NCI-H510A (cell line): ENCODE measurements at regions not wholly inside any gene's neighbourhood (a gene's known extent, or its start where the extent isn't known, plus 50 kb on each side); places are given as distances from the start of the nearest gene placed in this dataset.

Source experiments
- DNase-seq: peaks from one replicate; lab custom pipeline; 2025; lab: John Stamatoyannopoulos, UW

DNA sequence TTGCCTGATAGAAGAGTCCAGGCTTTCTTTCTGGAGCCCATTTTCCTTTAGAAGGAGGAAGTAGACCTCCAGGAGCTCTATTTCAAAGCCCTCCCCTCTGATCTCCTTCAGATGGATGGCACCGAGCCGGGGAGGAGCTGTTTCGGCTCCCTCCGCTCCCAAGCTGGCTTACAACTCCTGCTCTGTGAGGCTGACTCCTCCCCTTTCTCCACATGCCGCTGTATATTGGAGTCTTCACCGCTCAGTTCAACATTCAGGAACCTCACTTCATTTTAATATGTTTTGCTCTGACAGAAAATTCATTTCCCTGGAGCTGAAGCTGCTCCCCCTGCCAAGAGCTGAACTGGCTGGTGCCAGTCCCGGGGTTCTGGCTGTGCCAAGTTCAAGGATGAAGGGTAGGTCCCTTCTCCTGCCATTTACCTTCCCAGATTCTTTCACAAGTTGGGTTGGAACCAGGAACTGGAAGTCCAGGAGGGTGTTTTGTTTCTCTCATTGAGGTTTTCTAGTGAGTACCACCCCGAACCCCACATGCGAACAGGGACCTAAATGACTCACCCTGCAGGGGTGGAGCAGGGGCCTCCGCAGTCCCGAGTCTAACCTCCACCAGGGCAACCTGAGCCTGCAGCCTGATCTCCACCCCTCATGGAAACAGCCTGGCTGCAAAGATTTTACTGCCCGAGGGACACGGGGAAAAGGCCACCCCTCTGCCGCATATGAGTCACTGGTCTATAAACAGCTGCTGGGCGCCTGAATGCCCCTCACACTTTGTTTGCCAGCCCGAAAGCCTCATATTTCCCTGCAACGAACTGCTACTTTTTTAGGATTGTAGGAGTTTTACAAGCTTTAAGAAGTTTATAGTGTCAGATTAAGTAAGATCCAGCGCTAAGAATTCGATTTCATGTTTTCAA lies 68.6 kb upstream of the FOXA2 start:
- no peak for DNase-seq

DNA sequence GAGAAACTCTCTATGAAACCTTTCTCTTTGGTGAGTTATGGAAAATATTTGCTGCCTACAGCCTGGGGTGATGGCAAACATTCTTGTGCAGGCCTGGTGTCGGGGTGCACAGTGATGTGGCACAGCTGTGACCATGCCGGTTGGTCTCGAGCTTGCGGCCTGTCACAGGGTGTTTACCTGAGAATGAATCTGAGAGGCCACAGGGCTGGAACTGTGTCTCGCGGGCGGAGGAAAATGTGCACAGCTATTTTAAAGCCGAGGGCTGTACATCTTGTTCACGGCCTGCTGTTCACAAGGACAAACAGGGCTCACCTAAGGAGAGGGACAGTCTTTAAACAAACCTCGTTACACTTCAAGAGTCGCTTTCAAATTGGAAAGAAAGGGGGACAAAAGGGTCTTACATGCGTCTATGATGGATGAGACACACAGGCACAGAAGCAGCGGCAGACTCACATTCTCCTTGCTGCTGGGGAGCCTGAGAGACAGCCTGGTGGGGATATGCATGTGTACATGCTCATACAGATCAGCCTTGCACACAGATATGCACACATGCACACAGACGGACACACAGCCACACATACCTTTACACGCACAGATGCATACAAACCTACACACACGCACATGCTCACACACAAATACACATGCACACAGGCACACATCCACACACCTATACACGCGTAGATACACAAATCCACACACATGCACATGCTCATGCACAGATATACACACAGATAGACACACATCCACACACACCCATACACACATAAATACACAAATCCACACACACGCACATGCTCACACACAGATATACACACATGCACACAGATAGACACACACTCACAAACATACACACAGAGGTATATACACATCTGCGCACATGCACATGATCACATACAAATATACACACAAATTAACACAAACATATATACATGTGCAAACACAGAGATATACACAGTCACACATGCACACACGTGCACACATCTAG lies 69.6 kb upstream of the FOXA2 start:
- DNase-seq, result no peak

DNA sequence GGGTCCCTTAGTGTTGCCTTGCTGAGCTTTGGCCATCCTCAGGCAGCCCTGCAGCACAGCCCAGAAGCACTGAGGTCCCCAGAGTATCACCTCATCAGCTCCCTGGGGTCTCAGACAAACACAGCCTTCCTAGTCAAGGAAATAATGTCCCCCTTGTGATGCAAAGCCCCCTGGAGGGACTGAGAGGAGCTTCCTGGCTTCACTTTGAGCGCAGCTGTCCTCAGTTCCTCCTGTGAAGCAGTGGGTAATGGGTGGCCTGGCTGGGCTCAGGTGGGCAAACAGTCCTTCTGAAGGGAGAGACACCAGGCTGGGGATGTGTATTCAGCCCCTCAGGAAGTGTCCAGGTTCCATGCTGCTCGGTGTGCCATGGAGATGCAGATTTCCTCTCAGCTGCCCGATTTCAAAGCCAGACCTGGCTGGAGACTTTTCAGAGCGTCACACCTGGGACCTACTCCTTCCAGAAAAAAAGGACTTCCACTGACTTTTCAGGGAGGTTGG lies 79.2 kb upstream of the FOXA2 start:
- no peak for DNase-seq

DNA sequence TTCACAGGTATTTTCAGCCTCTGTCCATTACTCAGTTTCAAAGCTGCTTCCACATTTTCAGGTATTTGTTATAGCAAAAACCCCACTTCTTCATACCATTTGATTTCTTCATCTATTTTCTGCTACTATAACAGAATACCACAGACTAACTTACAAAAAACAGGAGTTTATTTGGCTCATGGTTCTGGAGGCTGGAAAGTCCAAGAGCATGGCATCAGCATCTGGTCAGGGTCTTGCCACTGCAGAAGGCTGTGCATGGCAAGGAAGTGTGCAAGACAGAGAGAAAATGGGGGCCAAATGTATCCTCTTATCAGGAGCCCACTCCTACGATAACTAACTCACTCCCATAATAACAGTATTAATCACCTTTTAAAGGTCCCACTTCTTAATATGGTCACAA lies 82.8 kb upstream of the FOXA2 start:
- no peak for DNase-seq

DNA sequence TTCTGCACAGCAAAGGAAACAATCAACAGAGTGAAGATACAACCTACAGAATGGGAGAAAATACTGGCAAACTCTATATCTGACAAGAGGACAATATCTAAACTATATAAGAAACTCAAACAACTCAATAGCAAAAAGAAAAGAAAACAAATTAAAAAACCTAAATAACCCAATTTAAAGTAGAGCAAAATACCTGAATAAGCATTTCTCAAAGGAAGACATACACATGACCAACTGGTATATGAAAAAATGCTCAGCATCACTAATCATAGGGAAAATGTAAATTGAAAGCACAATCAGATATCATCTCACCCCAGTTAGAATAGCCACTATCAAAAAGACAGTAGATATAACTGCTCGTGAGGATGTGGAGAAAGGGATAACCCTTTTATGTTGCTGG lies 87.8 kb upstream of the FOXA2 start:
- no peak for DNase-seq

DNA sequence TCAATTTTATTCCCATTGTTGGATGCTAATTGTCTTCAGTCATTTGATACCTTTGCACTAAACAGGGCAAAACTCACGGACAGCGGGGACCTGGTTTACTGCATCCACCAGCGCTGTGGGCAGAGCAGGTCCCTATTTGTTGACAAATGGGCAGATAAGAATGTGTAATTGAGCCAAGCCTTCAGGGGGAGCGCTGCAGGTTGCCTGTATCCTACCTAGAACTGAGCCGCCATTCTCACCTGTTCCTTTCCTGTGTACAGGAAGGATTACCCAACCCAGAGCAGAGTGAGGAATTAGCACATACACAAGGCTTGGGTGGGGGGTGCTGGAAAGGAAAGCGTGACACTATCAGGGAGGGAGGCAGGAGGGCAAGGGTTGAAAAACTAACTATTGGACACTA lies 89.1 kb upstream of the FOXA2 start:
- DNase-seq, result no peak

DNA sequence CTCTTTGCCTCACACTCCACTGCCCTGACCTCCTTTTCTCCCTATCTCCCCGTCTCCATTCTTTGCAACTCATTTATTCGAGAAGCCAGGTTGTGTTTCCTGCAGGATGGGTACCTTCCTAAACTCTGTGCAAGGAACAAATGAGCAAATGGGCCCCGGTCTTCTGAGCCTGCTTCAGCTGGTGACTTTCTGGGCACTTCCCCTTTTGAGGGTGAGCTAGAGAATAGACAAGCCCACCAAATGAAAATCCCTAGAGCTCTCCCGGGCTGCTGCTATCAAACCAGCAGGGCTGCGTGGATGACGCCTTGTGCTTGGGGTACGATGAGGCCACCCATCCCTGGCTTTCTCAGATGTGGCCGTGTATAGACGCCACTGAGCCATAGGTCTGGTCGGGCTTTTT lies 91.0 kb upstream of the FOXA2 start:
- DNase-seq, result no peak

DNA sequence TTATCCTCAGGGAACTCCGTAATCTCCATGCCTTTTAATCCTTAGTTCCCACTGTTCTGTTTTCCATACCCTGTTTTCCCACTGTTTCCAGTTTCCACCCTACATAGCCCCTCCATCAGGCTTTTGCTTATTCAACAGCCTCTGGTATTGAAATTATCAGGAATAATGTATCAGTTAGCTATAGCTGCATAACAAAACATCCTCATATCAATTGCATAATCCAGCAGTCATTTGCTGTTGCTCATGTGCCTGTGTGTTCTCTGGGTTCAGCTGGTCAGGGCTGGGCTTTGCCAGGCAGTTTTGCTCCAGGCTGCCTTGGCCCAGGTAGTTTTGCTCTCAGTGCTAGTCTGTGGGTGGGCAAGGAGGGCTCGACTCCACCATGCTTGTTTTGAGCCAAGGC lies 94.3 kb upstream of the FOXA2 start:
- no peak for DNase-seq

DNA sequence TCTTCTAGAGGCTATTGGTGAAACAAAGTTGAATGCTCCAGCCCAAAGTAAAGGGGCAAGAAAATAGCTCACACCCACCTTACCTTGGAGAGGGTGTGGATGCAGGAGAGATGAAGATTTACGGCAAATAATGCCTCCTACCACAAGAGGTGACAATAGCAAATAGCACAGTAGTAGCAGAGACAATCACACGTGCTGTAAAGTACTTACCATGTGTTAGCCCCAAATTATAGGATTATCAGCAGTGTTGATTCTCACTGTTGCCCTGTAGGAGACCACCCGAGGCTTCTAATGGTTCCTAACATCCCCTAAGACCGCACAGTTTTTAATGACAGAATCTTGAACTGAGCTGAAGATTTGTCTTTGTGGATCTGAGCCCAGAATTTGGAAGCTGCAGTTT lies 94.8 kb upstream of the FOXA2 start:
- DNase-seq, result no peak

DNA sequence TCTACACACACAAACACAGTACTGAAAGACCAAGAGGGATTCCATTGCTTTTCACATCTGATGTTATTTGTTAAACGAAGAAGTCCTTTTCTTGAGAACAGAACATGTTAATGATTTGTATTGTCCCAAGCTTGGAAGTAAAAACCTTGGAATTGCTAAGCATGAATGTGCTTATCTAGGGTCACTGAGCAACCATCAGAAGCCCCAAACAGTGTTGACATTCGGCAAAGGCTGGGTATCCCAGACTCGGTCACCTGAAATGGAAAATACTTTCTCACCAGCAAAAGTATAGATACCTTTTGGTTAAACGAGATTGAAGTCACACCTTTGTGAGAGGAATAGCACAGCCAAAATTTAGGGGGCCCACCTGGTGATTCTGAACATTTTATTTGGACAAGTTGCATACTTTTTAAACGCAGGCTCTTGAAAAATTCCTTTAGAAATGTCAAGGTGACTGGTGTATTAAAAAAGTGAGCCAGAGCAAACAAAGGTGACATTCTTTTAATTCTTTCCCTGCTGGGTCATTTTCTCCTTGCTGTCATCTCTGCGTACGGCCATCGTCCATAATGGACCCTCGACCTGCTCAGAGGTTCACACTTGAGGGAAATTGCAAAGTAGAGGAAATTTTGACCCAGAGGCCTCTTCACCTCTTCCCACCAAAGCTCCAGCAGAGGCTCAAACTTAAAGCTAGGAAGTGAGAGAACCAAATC lies 95.8 kb upstream of the FOXA2 start:
- DNase-seq, result no peak

DNA sequence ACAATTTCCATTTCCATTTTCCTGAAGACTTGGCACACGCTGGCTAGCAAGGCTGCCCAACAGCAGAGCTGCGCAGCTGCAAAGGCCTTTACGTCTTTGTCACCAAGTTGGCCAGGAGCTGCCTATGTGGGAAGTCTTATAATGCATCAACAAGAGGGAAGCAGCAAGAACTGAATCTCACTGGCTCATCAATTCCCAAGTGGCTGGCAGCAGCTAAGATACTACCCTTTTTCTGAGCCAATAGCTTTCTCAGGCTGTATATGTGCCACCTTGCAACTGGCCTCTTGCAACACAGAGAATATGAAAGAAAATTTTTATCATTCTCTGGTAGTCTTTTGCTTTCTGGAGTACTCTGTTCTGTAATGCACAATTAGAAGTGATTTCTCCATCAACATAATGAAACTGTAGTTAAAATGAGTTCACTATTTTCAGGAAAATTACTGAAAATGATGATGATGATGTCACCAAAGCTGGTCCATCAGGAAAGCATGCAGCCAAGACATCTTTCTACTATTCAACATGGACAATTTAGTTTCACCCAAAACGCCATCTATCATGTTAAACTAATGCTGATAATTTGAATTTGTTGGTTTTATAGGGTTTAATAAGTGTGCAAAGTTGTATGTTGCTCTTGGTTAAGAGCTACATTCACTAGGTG lies 97.3 kb upstream of the FOXA2 start:
- no peak for DNase-seq

DNA sequence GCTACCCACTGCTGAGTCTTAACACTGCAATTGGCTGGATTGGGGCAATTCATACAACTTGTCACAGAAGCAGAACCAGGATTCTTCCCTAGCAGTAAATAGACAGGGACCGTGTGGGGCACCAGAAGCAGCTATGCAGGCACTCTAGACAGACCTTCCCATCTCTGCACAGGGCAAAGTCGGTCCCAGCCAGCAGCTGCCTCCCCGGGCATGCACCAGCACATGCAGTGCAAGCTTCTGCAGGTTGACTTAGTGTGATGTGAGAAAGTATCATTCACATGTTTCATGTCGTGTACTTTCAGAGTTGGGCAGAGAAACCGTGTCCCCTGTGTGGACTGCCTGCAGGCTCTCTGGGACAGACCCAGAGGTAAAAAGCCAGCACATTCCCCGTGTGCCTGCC lies 98.0 kb upstream of the FOXA2 start:
- no peak for DNase-seq

DNA sequence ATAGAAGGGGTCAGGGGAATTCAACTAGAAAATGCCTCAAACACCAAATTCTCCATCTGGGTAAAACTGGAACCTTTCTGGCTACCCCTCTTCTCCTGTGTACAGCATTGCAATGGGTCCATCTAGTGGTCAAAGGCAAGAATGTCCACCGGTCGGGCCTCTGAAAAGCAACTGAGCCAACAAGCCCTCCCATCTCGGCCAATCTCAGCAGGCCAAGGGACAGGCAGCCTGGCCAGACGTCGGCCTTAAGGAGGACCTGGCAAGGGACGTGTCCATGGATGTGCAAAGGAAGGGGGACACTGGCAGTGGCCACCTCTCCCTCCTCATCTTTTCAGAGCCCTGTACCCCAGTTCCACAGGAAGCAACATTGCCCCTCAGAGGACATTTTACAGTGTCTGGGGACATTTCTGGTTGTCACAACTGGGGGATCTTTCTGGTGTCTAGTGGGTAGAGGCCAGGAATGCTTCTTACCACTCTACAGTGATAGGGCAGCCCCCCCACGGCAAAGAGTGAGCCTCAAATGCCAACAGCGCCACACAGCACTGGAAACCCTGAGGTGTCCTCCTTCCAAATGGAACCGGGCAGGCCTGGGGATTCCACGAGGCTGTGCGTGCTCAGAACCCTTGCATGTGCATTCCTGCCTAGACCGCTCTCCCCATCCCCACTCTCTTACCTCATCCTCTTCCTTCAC lies 99.8 kb upstream of the FOXA2 start:
- DNase-seq, result peak; percentile 62

DNA sequence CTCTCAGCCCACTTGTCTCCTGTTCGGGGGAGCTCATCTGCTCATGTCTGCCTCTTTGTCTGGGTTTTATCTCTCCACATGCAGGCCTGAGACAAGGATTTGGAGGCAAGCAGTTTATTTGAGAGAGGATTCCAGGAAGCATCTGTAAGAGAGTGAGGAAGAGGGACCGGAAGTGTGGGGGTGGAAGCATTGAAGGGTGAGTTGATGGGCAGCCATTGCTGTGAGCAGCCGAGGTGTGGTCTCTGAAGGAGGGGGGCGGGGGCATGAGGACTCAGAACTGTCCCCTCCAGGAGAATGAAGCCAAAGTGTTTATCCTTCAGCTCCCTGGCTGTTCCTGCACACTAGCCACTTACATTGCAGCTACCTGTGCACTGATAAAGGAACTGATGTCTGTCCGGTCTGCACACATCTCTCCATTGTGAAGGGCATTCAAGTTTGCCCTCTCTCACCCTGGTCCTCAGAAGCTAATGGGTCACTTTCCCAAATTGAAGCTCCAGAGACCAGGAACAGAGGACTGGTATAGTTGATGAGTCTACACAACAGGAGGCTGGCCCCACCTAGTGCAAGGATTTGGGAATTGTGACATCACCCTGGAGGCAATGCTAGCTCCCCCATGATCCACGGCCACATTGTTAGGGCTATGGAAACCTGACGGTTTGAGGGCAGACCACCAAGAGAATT lies 100.5 kb upstream of the FOXA2 start:
- DNase-seq, result no peak

DNA sequence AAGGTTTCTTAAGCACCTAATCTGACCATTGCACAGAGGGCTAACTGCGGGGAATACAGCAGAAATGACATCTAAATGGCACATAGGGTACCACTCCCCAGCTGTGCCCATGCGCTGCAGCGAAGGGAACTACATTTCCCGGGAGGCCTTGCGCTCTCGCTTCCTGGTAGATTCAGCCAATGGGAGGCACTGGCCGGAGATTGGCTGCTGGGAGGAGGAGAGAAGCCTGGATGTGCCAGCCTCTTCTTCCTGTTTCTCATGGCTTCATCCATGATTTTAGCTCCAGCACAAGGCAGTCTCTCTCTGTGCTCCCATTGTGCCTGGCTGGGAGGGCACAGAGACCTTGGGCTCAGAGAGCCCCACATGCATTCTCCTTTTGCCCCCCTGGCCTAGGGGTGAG lies 101.7 kb upstream of the FOXA2 start:
- DNase-seq, result peak; percentile 67

DNA sequence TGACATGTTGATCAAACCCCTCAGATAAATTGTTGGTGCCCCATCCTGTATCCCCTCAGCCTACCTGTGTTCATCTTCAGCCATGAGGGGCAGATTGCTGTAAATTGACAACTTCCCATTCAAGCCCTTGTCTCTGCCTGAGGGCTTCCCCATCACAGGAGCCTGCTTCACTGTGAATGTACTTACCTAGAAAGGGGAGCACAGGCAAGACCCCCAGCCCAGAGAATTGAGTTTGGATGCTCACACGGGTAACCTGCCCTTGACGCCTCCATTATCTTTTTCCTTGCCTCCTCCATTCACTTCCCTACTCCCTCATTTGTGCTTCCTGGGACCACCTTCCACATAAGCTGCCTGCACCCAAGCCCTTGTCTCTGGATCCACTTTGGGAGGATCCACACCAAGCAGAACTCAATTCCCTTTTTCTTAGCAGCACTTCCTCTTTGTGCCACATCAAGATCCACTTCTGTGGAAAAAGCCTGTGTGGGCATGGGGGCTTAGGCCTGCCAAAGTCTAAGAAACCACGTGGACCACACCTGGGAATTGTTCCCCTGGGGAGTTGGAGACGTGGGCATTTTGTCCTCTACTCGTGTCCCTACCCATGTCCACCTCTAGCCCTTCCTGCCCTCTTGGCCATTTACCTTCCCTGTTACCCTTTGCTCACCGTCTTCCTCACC lies 103.4 kb upstream of the FOXA2 start:
- DNase-seq, result no peak

DNA sequence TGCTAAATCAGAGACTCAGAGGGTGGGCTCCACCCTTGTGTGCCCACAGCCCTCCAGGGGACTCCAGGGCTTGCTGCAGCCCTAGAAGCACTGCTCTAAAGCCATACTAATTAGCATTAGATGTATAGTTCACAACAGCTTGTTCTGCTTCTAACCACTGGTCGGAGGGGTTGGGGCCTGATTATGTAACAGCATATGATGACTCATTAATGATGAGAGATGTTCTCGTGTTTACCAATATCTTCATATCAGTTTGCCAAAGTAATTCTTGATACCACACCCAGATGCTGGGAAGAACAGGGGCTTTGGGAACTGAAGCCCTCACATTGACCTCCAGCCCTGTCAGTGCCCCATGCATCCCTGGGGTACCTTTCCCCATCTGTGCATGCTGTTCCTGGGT lies 104.1 kb upstream of the FOXA2 start:
- DNase-seq, result no peak

DNA sequence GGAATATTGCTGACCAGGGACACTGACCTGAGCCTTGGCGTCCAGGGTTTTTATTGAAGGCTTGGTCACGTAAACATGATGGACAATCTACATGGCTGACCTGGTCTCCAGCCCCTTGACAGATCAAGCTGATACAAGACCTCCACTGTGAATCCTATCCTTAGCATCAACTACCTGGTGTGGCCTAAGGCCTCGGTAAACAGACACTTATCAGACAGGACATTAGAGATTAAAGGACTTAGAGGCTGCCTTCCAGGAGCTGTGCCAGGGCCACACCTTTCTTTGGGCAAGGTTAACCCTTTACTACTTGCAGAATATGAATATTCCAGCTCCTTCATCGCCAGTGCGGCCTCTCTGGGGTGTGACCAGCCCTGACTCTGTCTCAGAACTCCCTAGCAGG lies 104.9 kb upstream of the FOXA2 start:
- DNase-seq, result no peak

DNA sequence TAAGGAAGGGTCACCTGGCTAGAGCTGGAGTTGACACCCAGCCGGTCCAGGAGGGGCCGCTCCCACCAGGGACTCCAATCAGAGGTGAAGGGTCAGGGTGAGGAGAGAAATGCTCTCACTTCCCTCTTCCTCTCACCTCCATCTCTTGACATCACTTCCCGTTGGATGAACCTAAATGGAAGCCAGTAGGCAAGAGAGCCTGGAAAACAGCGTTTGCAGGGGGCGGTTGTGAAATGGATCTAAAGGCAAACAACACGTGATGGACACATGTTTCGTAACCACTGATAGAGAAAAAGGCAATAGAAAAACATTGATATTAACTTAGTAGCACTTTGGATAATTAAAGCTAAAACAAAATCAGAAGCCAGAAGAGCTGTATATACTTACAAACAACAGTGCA lies 105.6 kb upstream of the FOXA2 start:
- no peak for DNase-seq

DNA sequence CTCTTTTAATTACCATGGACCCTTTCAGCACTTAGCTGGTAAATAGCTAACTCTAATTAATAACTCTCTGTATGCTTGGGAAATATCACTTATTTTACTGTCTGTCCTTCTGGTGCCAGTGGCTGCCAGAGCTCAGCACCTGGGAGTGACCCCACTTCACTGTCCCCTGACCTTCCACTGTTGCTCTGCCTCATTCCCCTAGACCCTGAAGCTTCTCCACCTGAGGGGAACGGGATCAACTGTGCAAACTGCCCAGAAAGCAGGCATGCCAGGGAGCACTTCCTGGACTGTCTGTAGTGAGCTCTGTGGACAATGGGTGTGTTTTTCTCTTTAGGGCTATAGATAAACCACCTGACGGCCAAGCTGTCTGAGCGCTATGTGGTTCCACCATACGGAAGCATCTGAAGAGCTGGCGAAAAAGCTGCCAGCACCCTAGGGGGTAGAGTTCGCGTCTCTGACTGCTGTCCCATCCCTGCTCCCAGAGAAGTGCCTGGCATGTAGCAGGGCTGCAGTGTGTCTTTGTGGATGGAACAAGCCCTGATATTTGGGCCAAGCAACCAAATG lies 106.3 kb upstream of the FOXA2 start:
- DNase-seq, result no peak
